Trophoblast cell (in vitro differentiated cells and primary cell): ENCODE measurements at regions not wholly inside any gene's neighbourhood (a gene's known extent, or its start where the extent isn't known, plus 50 kb on each side); places are given as distances from the start of the nearest gene placed in this dataset.
"Not testable (repeated sequence)": the region's sequence is repeated elsewhere in the genome, so short reads cannot be mapped to it uniquely, and the experiment has no call there.

Experiments
- DNase-seq, 2 donors: peaks; one replicate each; pipeline ENCODE4 v3.0.0-alpha.2; 2016
- H2AFZ ChIP-seq: 2 replicates; pipeline ENCODE4 v1.6.1; 2013; ENCODE audit warnings: low read length, moderate library complexity, mild to moderate bottlenecking; ENCODE audit not compliant: insufficient read depth, poor library complexity
- H2AK5ac ChIP-seq: 2 replicates; pipeline ENCODE4 v1.6.1; 2013; ENCODE audit warnings: mild to moderate bottlenecking, low read length
- H2BK120ac ChIP-seq: 2 replicates; pipeline ENCODE4 v1.6.1; 2013; ENCODE audit warnings: low read length, mild to moderate bottlenecking, moderate library complexity; ENCODE audit not compliant: insufficient read depth, poor library complexity
- H2BK12ac ChIP-seq: 2 replicates; pipeline ENCODE4 v1.6.1; 2013; ENCODE audit warnings: mild to moderate bottlenecking, low read length, moderate library complexity
- H2BK5ac ChIP-seq: 2 replicates; pipeline ENCODE4 v1.6.1; 2013; ENCODE audit warnings: low read length, low read depth, moderate library complexity, mild to moderate bottlenecking; ENCODE audit not compliant: poor library complexity
- H3K14ac ChIP-seq: 2 replicates; pipeline ENCODE4 v1.6.1; 2013; ENCODE audit warnings: mild to moderate bottlenecking, low read length
- H3K18ac ChIP-seq: 2 replicates; pipeline ENCODE4 v1.6.1; 2013; ENCODE audit warnings: mild to moderate bottlenecking, low read length
- H3K23ac ChIP-seq: 2 replicates; pipeline ENCODE4 v1.6.1; 2013; ENCODE audit warnings: low read length
- H3K27ac ChIP-seq: 2 replicates; pipeline ENCODE4 v1.5.1; 2013; ENCODE audit warnings: low read depth, mild to moderate bottlenecking, inconsistent platforms, low read length, moderate library complexity
- H3K27me3 ChIP-seq: 2 replicates; pipeline ENCODE4 v1.6.1; 2013; ENCODE audit warnings: inconsistent platforms, mild to moderate bottlenecking, low read length, moderate library complexity; ENCODE audit not compliant: insufficient read depth
- H3K36me3 ChIP-seq, 2 experiments: 1 replicate in 1 of 2; 2 replicates in 1 of 2; pipeline ENCODE4 v1.6.1; 2013; ENCODE audit warnings: low read length in 2 of 2, mild to moderate bottlenecking in 2 of 2, moderate library complexity in 1 of 2; ENCODE audit not compliant: insufficient read depth in 2 of 2, control insufficient read depth in 1 of 2
- H3K4ac ChIP-seq: 2 replicates; pipeline ENCODE4 v1.6.1; 2013; ENCODE audit warnings: low read depth, mild to moderate bottlenecking, low read length, moderate library complexity
- H3K4me1 ChIP-seq, 2 experiments: 1 replicate in 1 of 2; 2 replicates in 1 of 2; pipeline ENCODE4 v1.6.1; 2013; ENCODE audit warnings: low read length in 2 of 2, mild to moderate bottlenecking in 2 of 2, moderate library complexity in 1 of 2; ENCODE audit not compliant: insufficient read depth in 2 of 2, control insufficient read depth in 1 of 2
- H3K4me2 ChIP-seq: 2 replicates; pipeline ENCODE4 v1.6.1; 2013; ENCODE audit warnings: inconsistent platforms, mild to moderate bottlenecking, low read length, moderate library complexity
- H3K4me3 ChIP-seq: 2 replicates; pipeline ENCODE4 v1.5.1; 2013; ENCODE audit warnings: mild to moderate bottlenecking, low read depth, low read length, inconsistent platforms
- H3K79me1 ChIP-seq: one replicate; pipeline ENCODE4 v1.6.1; 2013; ENCODE audit warnings: low read length
- H3K79me2 ChIP-seq: 2 replicates; pipeline ENCODE4 v1.6.1; 2013; ENCODE audit warnings: low read length, mild to moderate bottlenecking; ENCODE audit not compliant: control insufficient read depth, insufficient read depth, poor library complexity
- H3K9ac ChIP-seq: 2 replicates; pipeline ENCODE4 v1.6.1; 2013; ENCODE audit warnings: mild to moderate bottlenecking, low read length
- H3K9me3 ChIP-seq: 2 replicates; pipeline ENCODE4 v1.6.1; 2013; ENCODE audit warnings: low read depth, mild to moderate bottlenecking, control low read depth, inconsistent platforms, low read length; ENCODE audit not compliant: insufficient read depth
- H4K12ac ChIP-seq: 2 replicates; pipeline ENCODE4 v1.6.1; 2013; ENCODE audit warnings: low read depth, mild to moderate bottlenecking, low read length, moderate library complexity
- H4K8ac ChIP-seq: 2 replicates; pipeline ENCODE4 v1.6.1; 2013; ENCODE audit warnings: low read depth, mild to moderate bottlenecking, low read length, moderate library complexity
- H4K91ac ChIP-seq: one replicate; pipeline ENCODE4 v1.6.1; 2013; ENCODE audit warnings: low read depth, mild to moderate bottlenecking, low read length, moderate library complexity
- whole genome bisulfite sequencing: extraction: QIAGEN DNeasy Blood & Tissue Kit; methylation state at CpG from one replicate; pipeline ENCODE4 v1.1.7; 2013; ENCODE audit warnings: missing lambda C conversion rate; ENCODE audit not compliant: insufficient read length, insufficient coverage; ENCODE audit errors: extremely low coverage; 5-methylcytosine and 5-hydroxymethylcytosine counted together

GRCh38 chr18:34516996-34517395 is 193.1 kb upstream of the DTNA start:
- H2BK5ac ChIP-seq, H3K4me1 ChIP-seq, H3K23ac ChIP-seq, H3K27ac ChIP-seq, H2AFZ ChIP-seq, H4K12ac ChIP-seq, H2AK5ac ChIP-seq, H4K91ac ChIP-seq, H2BK120ac ChIP-seq, H4K8ac ChIP-seq, H3K4me3 ChIP-seq, H3K14ac ChIP-seq, H3K79me2 ChIP-seq, DNase-seq, H2BK12ac ChIP-seq, H3K9ac ChIP-seq, H3K4ac ChIP-seq, H3K27me3 ChIP-seq, H3K9me3 ChIP-seq, H3K18ac ChIP-seq, H3K79me1 ChIP-seq, H3K4me2 ChIP-seq, H3K36me3 ChIP-seq: not testable (repeated sequence)
- WGBS: no CpG with 5 or more reads among the region's 2 CpGs

DNA sequence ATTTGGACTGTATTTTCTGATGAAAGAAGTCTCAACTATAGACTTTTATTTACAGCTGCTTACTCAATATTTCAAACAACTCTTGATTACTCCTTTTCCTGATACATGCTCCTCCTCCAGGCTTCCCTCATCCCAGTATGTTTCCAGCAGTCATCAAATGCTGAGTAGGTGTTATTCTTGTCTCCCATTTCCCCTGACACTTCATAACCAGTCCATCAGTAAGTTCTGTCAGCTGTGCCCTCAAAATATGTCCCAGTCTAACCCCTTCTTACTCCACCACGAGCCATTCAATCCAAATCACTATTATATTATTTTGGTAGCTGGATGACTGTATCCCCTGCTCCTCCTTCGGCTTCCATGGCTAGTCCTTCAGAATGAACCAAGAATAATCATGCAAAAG is 189.1 kb upstream of the DTNA start:
- no peak overlapping the region for H4K8ac ChIP-seq
- H2BK12ac ChIP-seq: no peak overlapping the region
- no peaks in the 10 kb centered on the region for H3K4me1 ChIP-seq
- no peaks in the 10 kb centered on the region for H3K79me2 ChIP-seq
- no CpG with 5 or more reads among the region's 2 CpGs for WGBS
- no peak overlapping the region for H3K4me3 ChIP-seq
- no peak overlapping the region for H3K18ac ChIP-seq
- H4K12ac ChIP-seq: no peak overlapping the region
- no peak overlapping the region for H4K91ac ChIP-seq
- no peak overlapping the region for H3K14ac ChIP-seq
- no peaks in the 10 kb centered on the region for H3K9me3 ChIP-seq
- no peak overlapping the region for H3K23ac ChIP-seq
- no peak overlapping the region for H2BK5ac ChIP-seq
- H3K36me3 ChIP-seq: no peaks in the 10 kb centered on the region
- no peaks in the 10 kb centered on the region for H3K27me3 ChIP-seq
- no peak overlapping the region for H3K4ac ChIP-seq
- no peak for DNase-seq
- H2AFZ ChIP-seq: no peak overlapping the region
- H3K79me1 ChIP-seq: no peaks in the 10 kb centered on the region
- no peak overlapping the region for H2BK120ac ChIP-seq
- no peak overlapping the region for H3K27ac ChIP-seq
- no peak overlapping the region for H2AK5ac ChIP-seq
- no peak overlapping the region for H3K4me2 ChIP-seq
- no peak overlapping the region for H3K9ac ChIP-seq

DNA sequence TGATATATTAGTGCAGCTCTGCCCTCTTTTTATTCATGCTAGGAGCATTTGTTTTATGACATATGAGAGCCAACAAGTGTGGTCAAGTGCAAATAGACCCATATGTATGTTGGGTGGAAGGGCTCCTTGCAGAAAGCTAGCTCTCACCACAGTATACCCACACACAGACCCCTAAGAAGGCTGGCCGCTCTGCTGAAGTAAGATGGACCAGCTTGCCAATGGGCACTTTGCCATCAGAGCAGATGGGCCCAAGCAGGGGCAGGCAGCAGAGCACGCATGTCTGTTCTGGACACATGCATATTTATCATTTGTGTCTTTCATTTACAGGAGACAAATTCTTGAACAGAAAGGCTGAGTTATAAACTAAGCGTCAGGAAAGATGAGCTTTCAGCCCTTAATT is 187.5 kb upstream of the DTNA start:
- Histone ChIP-seq H3K36me3 (no peaks in the 10 kb centered on the region), H3K79me2 (no peaks in the 10 kb centered on the region), H2AK5ac (no peak overlapping the region), H3K4me1 (no peaks in the 10 kb centered on the region), H4K91ac (no peak overlapping the region), H3K27me3 (no peaks in the 10 kb centered on the region), H3K27ac (no peak overlapping the region), H3K18ac (no peak overlapping the region), H3K9ac (no peak overlapping the region), H2BK12ac (no peak overlapping the region), H3K4me3 (no peak overlapping the region), H3K23ac (no peak overlapping the region), H4K12ac (no peak overlapping the region), H3K4ac (no peak overlapping the region), H2BK120ac (no peak overlapping the region), H2BK5ac (no peak overlapping the region), H4K8ac (no peak overlapping the region), H3K9me3 (no peaks in the 10 kb centered on the region), H3K14ac (no peak overlapping the region), H3K79me1 (no peaks in the 10 kb centered on the region), H3K4me2 (no peak overlapping the region), H2AFZ (no peak overlapping the region)
- no CpG with 5 or more reads among the region's 3 CpGs for WGBS
- DNase-seq: no peak

DNA sequence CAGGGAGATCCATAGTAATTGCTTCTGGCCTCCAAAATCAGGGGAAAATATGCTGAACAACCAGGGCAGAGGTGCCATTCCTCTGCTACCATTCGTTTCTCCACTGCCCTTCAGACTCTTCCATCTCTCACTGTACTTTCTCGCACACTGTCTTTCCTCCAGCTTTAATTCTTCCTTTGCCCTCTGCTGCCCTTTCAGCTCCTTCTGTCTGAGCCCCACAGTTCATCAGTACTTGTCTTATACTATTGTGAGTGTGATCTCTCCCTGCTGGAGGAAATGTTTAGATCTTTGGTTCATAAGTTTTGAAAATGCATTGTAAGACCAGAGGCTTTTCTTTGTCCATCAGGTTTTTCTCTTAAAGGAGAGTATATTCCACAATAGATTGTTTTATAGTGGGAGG is 184.9 kb upstream of the DTNA start:
- no CpG with 5 or more reads among the region's 2 CpGs for whole genome bisulfite sequencing
- H2BK12ac ChIP-seq: no peak overlapping the region

More for the DNA sequence above, 184.9 kb upstream of the DTNA start:
- no peak overlapping the region for H3K27ac ChIP-seq
- H2AK5ac ChIP-seq: no peak overlapping the region
- no peaks in the 10 kb centered on the region for H3K4me1 ChIP-seq
- DNase-seq: no peak
- no peak overlapping the region for H4K12ac ChIP-seq
- no peak overlapping the region for H3K4me3 ChIP-seq
- no peaks in the 10 kb centered on the region for H3K79me2 ChIP-seq
- no peak overlapping the region for H3K14ac ChIP-seq
- no peak overlapping the region for H4K8ac ChIP-seq
- no peak overlapping the region for H3K4ac ChIP-seq
- no peak overlapping the region for H2BK120ac ChIP-seq
- no peak overlapping the region for H3K4me2 ChIP-seq
- H4K91ac ChIP-seq: no peak overlapping the region
- H3K23ac ChIP-seq: no peak overlapping the region
- no peaks in the 10 kb centered on the region for H3K36me3 ChIP-seq
- no peaks in the 10 kb centered on the region for H3K9me3 ChIP-seq
- no peak overlapping the region for H2BK5ac ChIP-seq
- H3K9ac ChIP-seq: no peak overlapping the region
- no peaks in the 10 kb centered on the region for H3K79me1 ChIP-seq
- H2AFZ ChIP-seq: no peak overlapping the region
- H3K27me3 ChIP-seq: no peaks in the 10 kb centered on the region
- H3K18ac ChIP-seq: no peak overlapping the region
